Activated naive CD4-positive, alpha-beta T cell treated with anti-CD3 and anti-CD28 coated beads, Interleukin-2, amount 50 U/mL, for 16 hours (primary cell): ENCODE measurements at regions not wholly inside any gene's neighbourhood (a gene's known extent, or its start where the extent isn't known, plus 50 kb on each side); places are given as distances from the start of the nearest gene placed in this dataset.

Source experiments
- DNase-seq: peaks from one replicate; pipeline ENCODE4 v3.0.0-alpha.2; 2020

- DNase-seq: no peak
Observed at GRCh38 chr10:35752469-35753461, 110.7 kb upstream of the FZD8 start.

- DNase-seq: no peak
Observed at GRCh38 chr10:35751347-35751746, 109.3 kb upstream of the FZD8 start.

- DNase-seq: no peak
Observed at GRCh38 chr10:35749230-35749629, 107.1 kb upstream of the FZD8 start.

- no peak for DNase-seq
Observed at GRCh38 chr10:35745617-35746403, 103.7 kb upstream of the FZD8 start.

GRCh38 chr10:35743851-35744250, 101.8 kb upstream of the FZD8 start:
- no peak for DNase-seq

- DNase-seq: no peak
Observed at GRCh38 chr10:35743351-35743750, 101.3 kb upstream of the FZD8 start.

- no peak for DNase-seq
Observed at GRCh38 chr10:35739998-35740397, 97.9 kb upstream of the FZD8 start.

- DNase-seq: no peak
Observed at GRCh38 chr10:35735412-35735811, 93.3 kb upstream of the FZD8 start.

- no peak for DNase-seq
Observed at GRCh38 chr10:35731828-35732227, 89.7 kb upstream of the FZD8 start.

GRCh38 chr10:35728341-35728740, 86.2 kb upstream of the FZD8 start:
- DNase-seq: no peak

- DNase-seq: no peak
Observed at GRCh38 chr10:35726846-35727245, 84.8 kb upstream of the FZD8 start.

GRCh38 chr10:35723992-35724391, 81.9 kb upstream of the FZD8 start:
- DNase-seq: no peak

- no peak for DNase-seq
Observed at GRCh38 chr10:35723059-35723458, 81.0 kb upstream of the FZD8 start.

- no peak for DNase-seq
Observed at GRCh38 chr10:35722636-35723035, 80.5 kb upstream of the FZD8 start.

- no peak for DNase-seq
Observed at GRCh38 chr10:35722226-35722625, 80.1 kb upstream of the FZD8 start.

GRCh38 chr10:35720366-35720765, 78.3 kb upstream of the FZD8 start:
- DNase-seq: no peak

- no peak for DNase-seq
Observed at GRCh38 chr10:35716776-35717175, 74.7 kb upstream of the FZD8 start.

GRCh38 chr10:35712486-35712885, 70.4 kb upstream of the FZD8 start:
- DNase-seq: no peak

GRCh38 chr10:35711615-35712411, 69.7 kb upstream of the FZD8 start:
- DNase-seq: no peak

- DNase-seq: no peak
Observed at GRCh38 chr10:35707642-35708425, 65.7 kb upstream of the FZD8 start.

GRCh38 chr10:35706959-35707358, 64.9 kb upstream of the FZD8 start:
- DNase-seq: no peak

- DNase-seq: no peak
Observed at GRCh38 chr10:35705671-35706070, 63.6 kb upstream of the FZD8 start.
